ENCODE measurements at regions not wholly inside any gene's neighbourhood (a gene's known extent, or its start where the extent isn't known, plus 50 kb on each side); places are given as distances from the start of the nearest gene placed in this dataset.
"Not testable (repeated sequence)": the region's sequence is repeated elsewhere in the genome, so short reads cannot be mapped to it uniquely, and the experiment has no call there.

DNA sequence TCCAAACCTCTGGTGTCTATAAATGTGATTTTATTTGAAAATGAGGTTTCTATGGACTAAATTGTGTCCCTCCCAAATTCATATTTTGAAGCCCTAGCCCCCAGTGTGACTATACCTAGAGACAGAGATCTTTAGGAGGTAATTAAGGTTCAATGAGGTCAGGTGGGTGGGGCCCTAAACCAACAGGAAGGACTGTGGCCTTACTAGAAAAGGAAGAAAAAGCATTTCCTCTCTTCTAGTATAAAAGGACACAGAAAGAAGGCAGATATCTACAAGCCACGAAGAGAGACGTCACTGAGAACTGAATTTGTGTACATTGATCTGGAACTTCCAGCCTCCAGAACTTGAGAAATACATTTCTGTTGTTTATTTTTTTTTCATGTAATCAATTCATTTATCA lies 123.1 kb upstream of the RUNX1 start:
- no peak for DNase-seq (ENCODE audit: low read depth, low spot score)

GRCh38 chr21:35171385-35171784 lies 122.3 kb upstream of the RUNX1 start:
- DNase-seq (ENCODE audit: low read depth, low spot score): no peak

DNA sequence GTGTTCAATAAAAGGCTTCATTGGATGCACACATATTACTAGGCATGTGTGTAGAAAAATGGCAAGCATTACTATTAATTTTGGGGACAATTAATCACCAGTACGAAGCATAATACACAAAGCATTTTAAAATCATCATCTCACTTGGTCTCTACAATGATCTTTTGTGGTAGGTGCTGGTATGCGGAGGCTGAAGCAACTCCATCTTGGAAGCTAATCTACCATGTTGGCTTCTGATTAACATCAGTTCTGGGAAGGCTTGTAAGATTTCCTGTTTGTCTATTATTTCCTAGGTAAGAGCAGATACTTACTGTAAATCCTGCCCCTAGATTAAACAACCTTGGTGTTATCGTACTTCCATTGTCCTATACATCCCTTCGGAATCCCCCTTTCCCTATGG lies 121.7 kb upstream of the RUNX1 start:
- DNase-seq (ENCODE audit: low read depth, low spot score): no peak

DNA sequence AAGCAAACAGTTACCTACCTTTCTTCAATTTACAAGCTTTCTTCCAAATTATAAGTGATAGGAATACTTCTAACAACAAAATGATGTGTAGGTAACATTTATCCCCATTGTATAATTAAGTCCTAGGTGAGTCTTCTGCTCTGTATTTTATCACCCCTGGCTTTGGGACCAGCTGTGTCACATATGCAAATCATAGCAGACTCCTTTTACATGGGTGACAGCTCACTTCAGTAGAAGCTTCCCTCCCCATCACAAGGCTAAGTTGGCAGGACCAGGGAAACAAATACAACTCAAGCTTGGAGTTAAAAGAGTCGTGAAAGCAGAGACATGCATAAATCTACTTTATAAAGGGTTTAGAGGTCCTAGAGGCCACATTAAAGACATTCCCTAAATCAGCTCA lies 121.1 kb upstream of the RUNX1 start:
- no peak for DNase-seq (ENCODE audit: low read depth, low spot score)

- DNase-seq (ENCODE audit: low read depth, low spot score): no peak
Measured at GRCh38 chr21:35169574-35169973, 120.5 kb upstream of the RUNX1 start.

- DNase-seq (ENCODE audit: low read depth, low spot score): no peak
Measured at GRCh38 chr21:35168735-35169134, 119.6 kb upstream of the RUNX1 start.

GRCh38 chr21:35164971-35165483 lies 115.9 kb upstream of the RUNX1 start:
- DNase-seq (ENCODE audit: low read depth, low spot score): no peak

GRCh38 chr21:35164380-35164779 lies 115.3 kb upstream of the RUNX1 start:
- no peak for DNase-seq (ENCODE audit: low read depth, low spot score)

DNA sequence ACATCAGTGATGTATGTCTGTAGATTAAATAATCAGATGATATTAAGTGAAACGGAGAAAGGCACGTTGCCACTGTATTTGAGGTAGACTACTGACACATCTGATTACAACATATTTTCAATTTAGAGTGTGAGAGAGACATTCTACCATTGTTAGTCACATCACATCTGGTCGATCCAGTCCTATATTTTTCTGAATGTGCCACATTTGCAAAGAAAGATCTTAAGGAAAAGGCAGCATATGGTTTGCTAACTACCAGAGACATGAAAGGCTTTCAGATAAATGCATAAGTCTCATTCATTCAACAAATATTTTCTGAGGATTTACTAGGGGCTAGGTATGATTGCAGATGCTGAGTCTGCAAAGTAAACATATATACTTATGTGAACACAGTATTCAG lies 114.3 kb upstream of the RUNX1 start:
- DNase-seq (ENCODE audit: low read depth, low spot score): no peak

DNA sequence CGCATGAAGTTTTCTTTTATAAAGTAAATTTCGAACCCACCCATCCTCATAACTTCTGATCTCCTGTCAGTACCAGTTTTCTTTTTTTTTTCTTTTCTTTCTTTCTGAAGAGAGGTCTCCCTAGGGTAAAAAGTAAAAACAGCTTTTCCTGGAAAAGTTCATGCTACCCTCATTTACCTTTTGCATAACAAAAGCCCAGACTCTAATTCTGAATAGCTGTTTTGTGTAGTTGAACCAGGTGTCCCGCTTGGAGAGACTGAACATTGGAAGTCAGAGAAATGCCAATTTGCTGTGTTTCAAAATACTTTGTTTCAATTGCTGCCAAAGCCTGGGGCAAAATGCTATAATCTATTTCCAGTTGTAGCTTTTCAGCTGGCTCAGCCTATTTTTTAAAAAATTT lies 113.7 kb upstream of the RUNX1 start:
- no peak for DNase-seq (ENCODE audit: low read depth, low spot score)

DNA sequence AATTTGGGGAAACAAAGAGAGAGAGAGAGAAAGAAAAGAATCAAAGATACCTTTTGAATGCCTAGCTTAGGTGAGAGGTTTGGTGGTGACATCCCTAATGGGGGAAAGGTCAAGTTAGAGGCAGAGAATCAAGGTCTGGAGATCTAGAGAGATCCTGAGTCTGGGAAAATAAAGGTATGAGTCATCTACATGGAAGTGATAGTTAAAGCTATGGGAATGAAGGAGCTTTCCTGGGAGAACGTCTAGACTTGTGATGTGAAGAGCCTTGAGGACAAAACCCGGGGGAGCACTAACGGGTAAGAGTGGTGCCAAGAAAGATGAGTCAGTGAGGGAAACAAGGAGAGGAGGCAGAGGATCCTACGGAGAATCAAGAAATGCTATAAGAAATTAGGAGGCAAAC lies 110.8 kb upstream of the RUNX1 start:
- DNase-seq (ENCODE audit: low read depth, low spot score): no peak

DNA sequence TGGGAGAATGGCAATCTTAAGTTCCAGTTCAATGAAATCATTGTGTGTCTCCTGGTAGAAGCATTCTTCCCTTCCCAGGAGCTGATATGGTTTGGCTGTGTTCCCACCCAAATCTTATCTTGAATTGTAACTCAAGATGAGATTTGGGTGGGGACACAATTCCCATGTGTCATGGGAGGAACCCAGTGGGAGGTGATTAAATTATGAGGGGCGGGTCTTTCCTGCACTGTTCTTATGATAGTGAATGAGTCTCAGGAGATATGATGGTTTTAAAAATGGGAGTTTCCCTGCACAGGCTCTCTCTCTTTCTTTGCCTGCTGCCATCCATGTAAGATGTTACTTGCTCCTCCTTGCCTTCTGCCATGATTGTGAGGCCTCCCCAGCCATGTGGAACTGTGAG lies 108.3 kb upstream of the RUNX1 start:
- DNase-seq (ENCODE audit: low read depth, low spot score): not testable (repeated sequence)

- DNase-seq (ENCODE audit: low read depth, low spot score): no peak
Measured at GRCh38 chr21:35156293-35157278, 107.5 kb upstream of the RUNX1 start.

- DNase-seq (ENCODE audit: low read depth, low spot score): no peak
Measured at GRCh38 chr21:35154788-35155187, 105.7 kb upstream of the RUNX1 start.

DNA sequence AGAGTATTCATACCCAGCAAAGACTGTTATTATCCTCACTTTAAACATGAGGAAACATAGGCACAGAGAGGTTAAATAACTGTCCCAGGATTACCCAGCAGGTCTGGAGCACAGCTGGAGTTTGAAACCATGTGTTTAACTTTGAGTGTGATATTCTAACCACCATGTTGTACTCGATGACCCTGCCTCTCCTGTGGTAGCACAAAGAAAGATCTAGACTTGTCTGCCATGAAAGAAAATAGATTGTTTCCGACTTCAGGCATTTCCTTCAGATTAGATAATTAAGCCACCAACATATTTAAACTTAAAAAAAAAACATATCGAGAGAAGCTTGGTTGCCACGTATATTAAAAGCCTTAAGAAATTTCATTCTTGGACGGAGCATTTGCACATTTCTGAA lies 104.6 kb upstream of the RUNX1 start:
- DNase-seq (ENCODE audit: low read depth, low spot score): no peak

- peak; percentile 34 for DNase-seq (ENCODE audit: low read depth, low spot score)
Measured at GRCh38 chr21:35150562-35151226, 101.6 kb upstream of the RUNX1 start.

- DNase-seq (ENCODE audit: low read depth, low spot score): no peak
Measured at GRCh38 chr21:35149698-35150097, 100.6 kb upstream of the RUNX1 start.

DNA sequence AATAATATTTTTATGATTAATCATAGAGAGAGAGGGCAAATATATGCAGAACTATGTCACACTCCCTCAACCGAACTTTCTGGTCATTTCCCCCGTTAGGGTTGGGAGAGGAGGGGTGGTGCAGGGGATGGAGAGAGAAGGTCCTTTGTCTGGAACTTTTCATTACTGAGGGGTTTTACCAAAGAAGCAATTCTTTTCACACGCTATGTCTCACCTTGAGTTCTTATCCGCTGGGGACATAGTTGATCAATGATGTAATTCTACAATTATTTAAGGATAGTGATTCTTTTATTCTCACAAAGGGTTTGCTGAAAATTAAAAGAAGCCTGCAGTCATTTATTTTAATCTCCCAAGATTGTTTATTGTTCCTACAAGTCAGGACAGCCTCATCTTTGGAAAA lies 98.3 kb upstream of the RUNX1 start:
- DNase-seq (ENCODE audit: low read depth, low spot score): no peak

- no peak for DNase-seq (ENCODE audit: low read depth, low spot score)
Measured at GRCh38 chr21:35145626-35146233, 96.6 kb upstream of the RUNX1 start.

GRCh38 chr21:35144978-35145377 lies 95.9 kb upstream of the RUNX1 start:
- no peak for DNase-seq (ENCODE audit: low read depth, low spot score)

- no peak for DNase-seq (ENCODE audit: low read depth, low spot score)
Measured at GRCh38 chr21:35142036-35142815, 93.1 kb upstream of the RUNX1 start.

DNA sequence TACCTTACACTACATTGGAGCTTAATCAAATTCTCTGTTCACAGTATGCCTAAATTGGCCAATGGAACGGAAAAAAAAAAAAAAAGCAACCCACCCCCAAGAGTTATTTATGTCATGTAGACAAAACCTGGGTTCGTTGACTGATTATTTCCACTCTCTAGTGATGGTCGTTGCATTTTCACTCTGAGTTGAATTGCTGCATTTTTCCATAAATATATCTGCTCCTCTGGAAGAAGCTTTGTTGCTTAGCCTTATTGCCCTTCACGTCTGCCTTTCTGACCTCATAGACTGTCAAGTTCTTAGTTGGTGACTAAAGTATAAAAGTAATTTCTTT lies 90.2 kb upstream of the RUNX1 start:
- no peak for DNase-seq (ENCODE audit: low read depth, low spot score)
